SK-N-SH (cell line): ENCODE measurements at regions not wholly inside any gene's neighbourhood (a gene's known extent, or its start where the extent isn't known, plus 50 kb on each side); places are given as distances from the start of the nearest gene placed in this dataset.

Experiments used
- CTCF ChIA-PET: fragments of 300-600, 350-600 bp; formaldehyde crosslinking; extraction: SDS; loops from one replicate; lab custom pipeline; 2021; lab: Yijun Ruan, JAX
- POLR2A ChIA-PET: fragments of 350-600 bp; sonication (Branson Sonifier 250); formaldehyde crosslinking; extraction: SDS; loops from one replicate; lab custom pipeline; 2020; ENCODE audit warnings: antibody characterized with exemption, inconsistent platforms; lab: Yijun Ruan, JAX
- DNase-seq: peaks from one replicate; pipeline ENCODE4 v3.0.0; 2012
- H2AFZ ChIP-seq: fragments of 200-600 bp; sonication (generic); 2 replicates; pipeline ENCODE4 v1.8.1; 2016; ENCODE audit warnings: antibody characterized with exemption, mild to moderate bottlenecking, low read depth
- H3F3A ChIP-seq: fragments of 200-600 bp; sonication (generic); replicated peaks from 2 replicates; pipeline ENCODE3; 2016; ENCODE audit warnings: antibody characterized with exemption, mild to moderate bottlenecking; ENCODE audit not compliant: insufficient read depth
- H3K27ac ChIP-seq, 2 experiments: fragments of 200-500 bp in 1 of 2; fragments of 200-600 bp in 1 of 2; sonication (Bioruptor generic) in 1 of 2; sonication (generic), shearing (Covaris generic) in 1 of 2; 2 replicates each; pipeline versions ENCODE4 v1.5.1 to v1.6.1; 2014 to 2016; ENCODE audit warnings: low read depth in 2 of 2, inconsistent platforms in 1 of 2, low read length in 1 of 2, mild to moderate bottlenecking in 1 of 2, mixed read lengths in 1 of 2
- H3K27me3 ChIP-seq: fragments of 200-600 bp; sonication (generic), shearing (Covaris generic); 2 replicates; pipeline ENCODE4 v1.6.1; 2016; ENCODE audit warnings: mixed run types; ENCODE audit not compliant: insufficient read depth
- H3K36me3 ChIP-seq, 2 experiments: fragments of 200-500 bp in 1 of 2; fragments of 200-600 bp in 1 of 2; sonication (Bioruptor generic) in 1 of 2; sonication (generic) in 1 of 2; replicated peaks in 1 of 2; 2 replicates each; pipeline versions ENCODE3 to v1.5.1; 2014 to 2016; ENCODE audit warnings: low read length in 1 of 2, mild to moderate bottlenecking in 1 of 2; ENCODE audit not compliant: insufficient read depth in 2 of 2, control insufficient read depth in 1 of 2
- H3K4me1 ChIP-seq, 2 experiments: fragments of 200-500 bp in 1 of 2; fragments of 200-600 bp in 1 of 2; sonication (Bioruptor generic) in 1 of 2; sonication (generic), shearing (Covaris generic) in 1 of 2; 2 replicates each; pipeline versions ENCODE4 v1.5.1 to v1.6.1; 2014 to 2016; ENCODE audit warnings: low read depth in 1 of 2, low read length in 1 of 2, mixed run types in 1 of 2; ENCODE audit not compliant: insufficient read depth in 2 of 2, control insufficient read depth in 1 of 2
- H3K4me2 ChIP-seq: fragments of 200-600 bp; sonication (generic), shearing (Covaris generic); 2 replicates; pipeline ENCODE4 v1.6.1; 2017; ENCODE audit warnings: mixed run types
- H3K4me3 ChIP-seq, 2 experiments: fragments of 200-500 bp in 1 of 2; fragments of 200-600 bp in 1 of 2; sonication (Bioruptor generic) in 1 of 2; sonication (generic), shearing (Covaris generic) in 1 of 2; 2 replicates each; pipeline versions ENCODE4 v1.5.1 to v1.8.1; 2014 to 2016; ENCODE audit warnings: low read depth in 2 of 2, inconsistent platforms in 1 of 2, low read length in 1 of 2, mild to moderate bottlenecking in 1 of 2, mixed read lengths in 1 of 2, moderate library complexity in 1 of 2
- H3K79me2 ChIP-seq: fragments of 200-600 bp; sonication (generic); 2 replicates; pipeline ENCODE4 v1.8.1; 2017; ENCODE audit warnings: mild to moderate bottlenecking; ENCODE audit not compliant: insufficient read depth
- H3K9ac ChIP-seq: fragments of 200-600 bp; sonication (generic); 2 replicates; pipeline ENCODE4 v1.6.1; 2017; ENCODE audit warnings: mixed run types
- H3K9me2 ChIP-seq: fragments of 200-600 bp; sonication (generic); 2 replicates; pipeline ENCODE4 v1.6.1; 2017; ENCODE audit warnings: mixed run types
- H3K9me3 ChIP-seq: fragments of 200-600 bp; sonication (generic); 2 replicates; pipeline ENCODE4 v1.6.1; 2017; ENCODE audit warnings: mixed run types, mild to moderate bottlenecking, moderate library complexity
- H4K20me1 ChIP-seq: fragments of 200-600 bp; sonication (generic); 2 replicates; pipeline ENCODE4 v1.6.1; 2017; ENCODE audit warnings: mild to moderate bottlenecking, mixed run types; ENCODE audit not compliant: insufficient read depth
- ELF1 ChIP-seq: IDR thresholded peaks from 2 replicates; pipeline ENCODE4 v1.4.0; 2012
- FOSL2 ChIP-seq: IDR thresholded peaks from 2 replicates; pipeline ENCODE4 v1.4.0; 2012; ENCODE audit warnings: low read depth, mild to moderate bottlenecking, moderate library complexity, borderline replicate concordance
- FOXM1 ChIP-seq: IDR thresholded peaks from 2 replicates; pipeline ENCODE4 v1.4.0; 2012; ENCODE audit warnings: low read depth, mild to moderate bottlenecking
- GABPA ChIP-seq: IDR thresholded peaks from 2 replicates; pipeline ENCODE4 v1.4.0; 2012; ENCODE audit warnings: low read depth, mild to moderate bottlenecking
- JUND ChIP-seq: IDR thresholded peaks from 2 replicates; pipeline ENCODE4 v1.4.0; 2012
- MEF2A ChIP-seq: IDR thresholded peaks from 2 replicates; pipeline ENCODE4 v1.4.0; 2012; ENCODE audit warnings: low read depth, borderline replicate concordance
- MXI1 ChIP-seq: IDR thresholded peaks from 2 replicates; pipeline ENCODE4 v1.6.1; 2012; ENCODE audit warnings: mild to moderate bottlenecking, low read depth, low read length, improper control_type of control experiment
- NFIC ChIP-seq: IDR thresholded peaks from 2 replicates; pipeline ENCODE4 v1.4.0; 2012; ENCODE audit warnings: borderline replicate concordance
- PBX3 ChIP-seq: IDR thresholded peaks from 2 replicates; pipeline ENCODE4; 2012
- RAD21 ChIP-seq: IDR thresholded peaks from 2 replicates; pipeline ENCODE4 v1.6.1; 2012; ENCODE audit warnings: mild to moderate bottlenecking, low read length
- REST ChIP-seq: IDR thresholded peaks from 2 replicates; pipeline ENCODE4 v1.6.1; 2012; ENCODE audit warnings: mild to moderate bottlenecking, low read depth, low read length, moderate library complexity
- RFX5 ChIP-seq: IDR thresholded peaks from 2 replicates; pipeline ENCODE4 v1.6.1; 2012; ENCODE audit warnings: mild to moderate bottlenecking, improper control_type of control experiment, low read length
- RXRA ChIP-seq: IDR thresholded peaks from 2 replicates; pipeline ENCODE4 v1.4.0; 2012; ENCODE audit warnings: low read depth, mild to moderate bottlenecking, borderline replicate concordance
- TAF1 ChIP-seq: IDR thresholded peaks from 2 replicates; pipeline ENCODE4 v1.6.1; 2012; ENCODE audit warnings: low read depth, mild to moderate bottlenecking, low read length, moderate library complexity, borderline replicate concordance
- TEAD4 ChIP-seq: IDR thresholded peaks from 2 replicates; pipeline ENCODE4 v1.4.0; 2012; ENCODE audit warnings: mild to moderate bottlenecking, borderline replicate concordance; ENCODE audit not compliant: insufficient read depth
- YY1 ChIP-seq: IDR thresholded peaks from 2 replicates; pipeline ENCODE4 v1.4.0; 2012; ENCODE audit warnings: low read depth, mild to moderate bottlenecking
- WGBS: methylation state at CpG from one replicate; pipeline ENCODE4 v1.1.6; 2017; ENCODE audit warnings: low lambda C conversion rate; 5-methylcytosine and 5-hydroxymethylcytosine counted together

DNA sequence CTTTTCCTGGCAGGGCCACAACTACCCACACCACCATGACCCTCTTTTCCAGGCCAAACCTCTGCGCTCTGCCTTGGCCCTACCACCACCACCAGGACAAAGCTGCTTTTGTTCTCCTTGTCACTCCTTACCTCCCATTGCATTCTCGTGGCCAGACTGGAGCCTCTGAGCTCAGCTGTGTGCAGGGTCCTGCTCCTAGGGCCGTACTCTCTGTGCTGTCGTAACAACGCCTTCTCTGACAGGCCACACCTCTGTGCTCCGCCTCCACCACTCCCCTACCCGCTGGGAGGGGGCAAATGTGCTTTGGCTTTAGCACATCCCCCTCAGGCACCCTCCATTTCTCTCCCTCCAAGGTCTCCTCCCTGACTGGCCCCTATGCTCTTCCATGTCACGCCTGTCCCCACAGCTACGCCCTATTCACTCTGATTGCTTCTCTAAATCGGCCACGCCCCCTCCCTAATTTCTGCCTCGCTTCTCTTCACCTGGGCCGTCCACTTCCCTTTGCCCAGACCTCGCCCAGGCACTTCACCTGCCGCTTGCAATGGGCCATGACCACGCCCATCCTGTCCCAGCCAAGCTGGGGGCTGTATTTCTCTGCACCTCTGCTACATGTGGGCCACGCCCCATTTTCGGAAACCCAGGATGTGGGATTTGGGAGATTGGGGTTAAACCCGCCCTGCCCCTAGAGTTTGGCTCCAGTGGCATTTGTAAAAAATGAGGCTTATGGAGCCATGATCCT lies 472.3 kb downstream of the KLF12 start:
- Histone ChIP-seq H3K9me2 (no peaks in the 10 kb centered on the region), H3K27ac (no peak overlapping the region), H2AFZ (no peak overlapping the region), H3K4me3 (no peak overlapping the region), H3K79me2 (no peaks in the 10 kb centered on the region), H4K20me1 (no peaks in the 10 kb centered on the region), H3K4me1 (no peaks in the 10 kb centered on the region; a peak in 2 of 4 replicates), H3K36me3 (no peaks in the 10 kb centered on the region), H3K9ac (no peak overlapping the region), H3K9me3 (no peaks in the 10 kb centered on the region), H3K4me2 (no peak overlapping the region), H3K27me3 (no peaks in the 10 kb centered on the region), H3F3A (no peaks in the 10 kb centered on the region)
- 63% methylated on average over 17 of the region's 19 CpGs for WGBS
- ChIA-PET CTCF (no interaction called here), POLR2A (no interaction called here)
- TF ChIP-seq TAF1 (no peak), YY1 (no peak), RAD21 (no peak), GABPA (no peak), JUND (no peak), TEAD4 (no peak), REST (no peak), PBX3 (no peak), RXRA (no peak), ELF1 (no peak), NFIC (no peak), RFX5 (no peak), FOSL2 (no peak)
- DNase-seq, result no peak

- Histone ChIP-seq H3K9me3 (no peaks in the 10 kb centered on the region), H3K27ac (no peak overlapping the region), H3K4me2 (no peak overlapping the region), H2AFZ (no peak overlapping the region), H3K36me3 (no peaks in the 10 kb centered on the region), H3K9ac (no peak overlapping the region), H3K27me3 (no peaks in the 10 kb centered on the region), H4K20me1 (no peaks in the 10 kb centered on the region), H3K4me1 (no peaks in the 10 kb centered on the region; a peak in 2 of 4 replicates), H3K79me2 (no peaks in the 10 kb centered on the region), H3K4me3 (no peak overlapping the region), H3F3A (no peaks in the 10 kb centered on the region), H3K9me2 (no peaks in the 10 kb centered on the region)
- WGBS, result 74% methylated on average over 7 of the region's 10 CpGs
- ChIA-PET POLR2A (no interaction called here), CTCF (no interaction called here)
- TF ChIP-seq FOXM1 (no peak), MEF2A (no peak), RAD21 (no peak), MXI1 (no peak)
- DNase-seq, result no peak
Observed at GRCh38 chr13:73661066-73661465, 473.1 kb downstream of the KLF12 start.
